Coronary artery (tissue), 2 donors: ENCODE measurements at regions not wholly inside any gene's neighbourhood (a gene's known extent, or its start where the extent isn't known, plus 50 kb on each side); places are given as distances from the start of the nearest gene placed in this dataset.

Experiments used
- DNase-seq: peaks from one replicate; pipeline ENCODE4 v3.0.0-alpha.2; 2017; ENCODE audit warnings: low spot score
- H3K27ac ChIP-seq, 2 donors: fragments of 200-600 bp; sonication (generic); one replicate each; pipeline ENCODE4 v1.5.1; 2016 to 2019
- H3K4me3 ChIP-seq: fragments of 200-600 bp; sonication (generic); 2 replicates; pipeline ENCODE4 v1.5.1; 2016; ENCODE audit warnings: mild to moderate bottlenecking, moderate library complexity
- TF ChIP-seq, protein P1 (sequence below): fragments of 200-600 bp; sonication (generic); IDR thresholded peaks from one replicate; pipeline ENCODE4 v1.5.1; 2019; ENCODE audit warnings: antibody characterized with exemption

DNA sequence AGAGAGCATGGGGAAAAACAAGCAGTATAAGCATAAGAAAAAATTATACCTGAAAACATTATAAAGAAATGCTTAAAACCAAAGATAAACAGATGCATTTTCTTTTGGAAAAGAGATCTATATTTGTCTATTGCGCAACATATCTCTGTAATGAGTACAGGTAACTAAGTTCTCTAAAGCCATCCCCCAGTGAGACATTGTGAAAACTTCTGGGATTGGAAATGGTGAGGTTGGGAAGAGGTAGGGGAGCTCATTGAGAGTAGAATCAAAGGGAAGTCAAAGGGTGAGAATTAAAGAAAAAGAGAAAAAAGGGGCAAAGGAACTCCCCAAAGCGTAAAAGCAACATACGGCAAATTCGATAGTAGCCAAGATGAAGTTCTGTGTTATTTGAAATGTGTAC is 257.9 kb upstream of the RBFOX1 start:
- TF ChIP-seq, protein P1, sequence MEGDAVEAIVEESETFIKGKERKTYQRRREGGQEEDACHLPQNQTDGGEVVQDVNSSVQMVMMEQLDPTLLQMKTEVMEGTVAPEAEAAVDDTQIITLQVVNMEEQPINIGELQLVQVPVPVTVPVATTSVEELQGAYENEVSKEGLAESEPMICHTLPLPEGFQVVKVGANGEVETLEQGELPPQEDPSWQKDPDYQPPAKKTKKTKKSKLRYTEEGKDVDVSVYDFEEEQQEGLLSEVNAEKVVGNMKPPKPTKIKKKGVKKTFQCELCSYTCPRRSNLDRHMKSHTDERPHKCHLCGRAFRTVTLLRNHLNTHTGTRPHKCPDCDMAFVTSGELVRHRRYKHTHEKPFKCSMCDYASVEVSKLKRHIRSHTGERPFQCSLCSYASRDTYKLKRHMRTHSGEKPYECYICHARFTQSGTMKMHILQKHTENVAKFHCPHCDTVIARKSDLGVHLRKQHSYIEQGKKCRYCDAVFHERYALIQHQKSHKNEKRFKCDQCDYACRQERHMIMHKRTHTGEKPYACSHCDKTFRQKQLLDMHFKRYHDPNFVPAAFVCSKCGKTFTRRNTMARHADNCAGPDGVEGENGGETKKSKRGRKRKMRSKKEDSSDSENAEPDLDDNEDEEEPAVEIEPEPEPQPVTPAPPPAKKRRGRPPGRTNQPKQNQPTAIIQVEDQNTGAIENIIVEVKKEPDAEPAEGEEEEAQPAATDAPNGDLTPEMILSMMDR: no peak
- no peak overlapping the region for H3K27ac ChIP-seq
- no peak for DNase-seq
- H3K4me3 ChIP-seq: no peak overlapping the region

DNA sequence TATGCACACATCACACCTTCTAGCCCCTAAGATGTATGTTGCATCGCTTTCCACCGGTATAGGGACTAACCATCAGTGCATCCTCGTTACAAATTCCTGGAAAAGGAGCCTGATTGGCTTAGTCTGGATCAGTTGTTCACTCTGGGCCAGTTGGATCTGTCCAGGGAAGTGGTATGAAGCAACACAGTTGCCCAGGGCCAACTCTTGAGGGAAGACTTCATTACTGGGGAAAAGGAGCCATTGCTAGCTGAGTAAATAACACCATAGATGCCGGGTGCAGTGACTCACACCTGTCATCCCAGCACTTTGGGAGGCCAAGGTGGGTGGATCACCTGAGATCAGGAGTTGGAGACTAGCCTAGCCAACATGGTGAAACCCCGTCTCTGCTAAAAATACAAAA is 275.2 kb upstream of the RBFOX1 start:
- DNase-seq: no peak
- Histone ChIP-seq H3K4me3 (no peak overlapping the region), H3K27ac (no peak overlapping the region)
- TF ChIP-seq, protein P1: no peak

DNA sequence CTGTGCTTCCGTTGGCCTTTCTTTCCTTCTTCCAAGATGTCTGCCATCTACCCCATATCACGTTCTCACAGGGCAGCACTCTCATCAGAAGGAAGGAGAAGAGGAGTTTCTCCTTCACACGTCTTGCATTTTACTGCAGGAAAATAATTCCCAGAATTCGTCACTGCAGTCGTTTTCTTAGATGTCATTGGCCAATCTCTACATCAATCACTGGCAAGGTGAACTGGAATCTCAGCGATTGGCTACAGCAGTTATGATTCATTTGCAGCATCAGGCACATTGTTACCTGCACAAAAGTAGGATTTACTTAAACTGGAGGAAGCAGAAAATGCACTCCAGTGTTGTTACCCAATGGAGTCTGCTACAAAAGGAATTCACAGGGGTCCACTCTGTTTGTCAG is 277.2 kb upstream of the RBFOX1 start:
- Histone ChIP-seq H3K27ac (no peak overlapping the region), H3K4me3 (no peak overlapping the region)
- TF ChIP-seq, protein P1: no peak
- DNase-seq: no peak

DNA sequence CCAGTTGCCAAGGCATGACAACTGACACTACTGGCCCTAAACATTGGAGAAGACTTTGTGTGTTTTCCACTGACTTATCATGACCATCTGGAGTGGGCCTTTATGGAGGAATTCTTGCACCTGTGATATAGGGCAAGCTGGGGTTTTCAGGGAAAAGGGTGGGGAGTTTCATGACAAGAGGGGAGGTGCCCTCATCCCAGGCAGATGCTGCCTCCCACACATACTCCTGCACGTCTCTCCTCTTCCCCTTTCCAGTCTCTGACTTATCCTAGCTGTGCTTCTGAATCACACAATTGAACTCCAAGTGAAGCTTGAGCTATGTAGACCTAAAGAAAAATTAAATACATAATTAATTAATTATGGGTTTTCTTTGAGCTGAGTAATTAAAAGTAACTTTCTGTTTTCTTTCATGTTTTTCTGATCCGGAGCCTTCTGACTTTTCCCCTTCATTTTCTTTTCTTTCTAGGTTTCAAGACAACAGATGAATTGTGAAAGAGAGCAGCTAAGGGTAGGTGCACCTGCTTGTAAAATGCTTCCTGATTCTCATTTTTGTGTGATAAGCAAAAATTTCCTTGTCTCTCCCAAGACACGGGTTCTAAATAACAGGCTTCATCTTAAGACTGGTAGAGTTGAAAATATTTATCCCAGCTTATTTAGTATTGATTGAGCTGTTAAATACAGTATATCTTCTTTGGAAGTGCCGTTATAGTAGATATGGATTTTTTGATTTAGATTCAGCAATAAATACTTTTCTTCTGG is 280.9 kb upstream of the RBFOX1 start:
- TF ChIP-seq, protein P1: no peak
- Histone ChIP-seq H3K4me3 (no peak overlapping the region), H3K27ac (no peak overlapping the region)
- DNase-seq: no peak

DNA sequence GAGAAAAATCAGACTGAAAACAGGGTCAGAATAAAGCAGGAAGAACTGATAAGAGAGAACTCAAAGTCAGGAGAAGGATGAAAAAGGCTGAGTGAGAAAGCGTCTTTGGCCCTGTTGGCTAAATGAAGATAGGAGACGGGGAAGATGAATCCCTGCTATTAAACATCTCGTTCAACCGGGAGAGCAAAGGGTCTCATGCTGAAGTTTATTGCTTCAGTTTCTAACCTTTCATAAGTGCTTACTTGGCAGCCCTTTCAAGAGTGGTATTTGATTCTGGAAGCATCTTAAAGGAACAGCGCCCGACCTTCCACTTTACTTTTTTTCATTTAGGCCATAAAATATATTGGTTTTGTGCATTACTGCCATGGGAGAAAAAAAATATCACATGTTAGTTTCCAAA is 288.3 kb upstream of the RBFOX1 start:
- TF ChIP-seq, protein P1: no peak
- no peak for DNase-seq
- Histone ChIP-seq H3K27ac (no peak overlapping the region), H3K4me3 (no peak overlapping the region)

DNA sequence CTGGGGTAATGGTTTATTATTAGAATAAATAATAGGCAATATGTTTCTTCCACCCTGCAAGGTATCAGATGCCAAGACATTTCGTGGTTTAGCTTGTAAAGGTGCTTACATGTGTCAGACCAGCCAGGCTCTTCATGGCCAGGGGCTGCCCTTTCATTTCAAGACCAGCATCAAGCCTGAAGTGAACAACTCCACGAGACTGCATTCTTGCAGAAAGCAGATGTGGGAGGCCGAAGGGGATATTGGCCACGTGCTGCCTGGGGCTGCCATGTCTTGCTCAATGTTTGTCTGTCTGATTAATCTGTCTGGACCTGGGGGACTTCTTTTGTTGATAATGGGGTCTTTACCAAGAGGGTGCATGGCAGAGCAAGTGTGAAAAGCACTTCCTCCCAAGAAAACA is 294.2 kb upstream of the RBFOX1 start:
- TF ChIP-seq, protein P1: no peak
- DNase-seq: no peak
- H3K27ac ChIP-seq: no peak overlapping the region
- H3K4me3 ChIP-seq: no peak overlapping the region

DNA sequence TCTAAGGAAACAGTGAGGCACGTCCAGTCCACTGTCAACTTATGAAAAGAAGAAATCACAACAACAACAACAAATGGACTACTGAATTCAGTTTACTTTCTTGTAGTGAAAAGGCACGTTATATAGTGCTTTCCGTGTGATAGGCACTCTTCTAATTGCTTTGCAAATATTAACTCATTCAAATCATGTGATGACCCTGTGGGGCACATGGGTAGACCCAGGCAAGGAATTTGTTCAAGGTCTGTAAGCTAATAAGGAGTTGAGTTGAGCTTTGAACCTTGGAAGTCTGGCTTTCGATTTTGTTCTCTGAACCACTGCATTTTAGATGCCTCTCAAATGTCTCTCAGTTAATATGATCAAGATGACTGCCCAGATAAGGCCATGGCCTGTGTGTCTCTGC is 295.1 kb upstream of the RBFOX1 start:
- TF ChIP-seq, protein P1: no peak
- no peak overlapping the region for H3K27ac ChIP-seq
- H3K4me3 ChIP-seq: no peak overlapping the region
- no peak for DNase-seq
